Natural killer cell (primary cell): ENCODE measurements at regions not wholly inside any gene's neighbourhood (a gene's known extent, or its start where the extent isn't known, plus 50 kb on each side); places are given as distances from the start of the nearest gene placed in this dataset.

Source experiments
- ATAC-seq, 3 donors: fragments of 150-1000 bp in 2 of 3; fragments of 200-7000 bp in 1 of 3; cut with Tn5 transposase; 1 replicate in 1 of 3; 2 replicates in 2 of 3; pipeline ENCODE4 v1.10.0; 2021; ENCODE audit warnings: mild to moderate bottlenecking in 2 of 3, moderate library complexity in 2 of 3
- DNase-seq, 2 donors: peaks; one replicate each; pipeline versions ENCODE4 v3.0.0 to v3.0.0-alpha.2; 2013 to 2021; ENCODE audit warnings: mixed read lengths in 1 of 2
- H3K27ac ChIP-seq: one replicate; pipeline ENCODE4 v1.5.1; 2013; ENCODE audit warnings: mild to moderate bottlenecking, low read length
- H3K27me3 ChIP-seq: one replicate; pipeline ENCODE4 v1.6.1; 2013; ENCODE audit warnings: low read length; ENCODE audit not compliant: control insufficient read depth, insufficient read depth
- H3K36me3 ChIP-seq: one replicate; pipeline ENCODE4 v1.6.1; 2013; ENCODE audit warnings: low read length; ENCODE audit not compliant: control insufficient read depth, insufficient read depth
- H3K4me1 ChIP-seq: one replicate; pipeline ENCODE4 v1.6.1; 2013; ENCODE audit warnings: low read length; ENCODE audit not compliant: control insufficient read depth, insufficient read depth
- H3K4me3 ChIP-seq: one replicate; pipeline ENCODE4 v1.5.1; 2013; ENCODE audit warnings: low read length
- H3K9me3 ChIP-seq: one replicate; pipeline ENCODE4 v1.6.1; 2013; ENCODE audit warnings: low read length; ENCODE audit not compliant: control insufficient read depth, insufficient read depth
- H3K27ac Mint-ChIP-seq, 2 donors: one replicate each; pipeline ENCODE4 v1.8.0; 2022; ENCODE audit warnings: mild to moderate bottlenecking in 2 of 2, mixed read lengths in 2 of 2, moderate library complexity in 1 of 2
- H3K27me3 Mint-ChIP-seq, 2 donors: one replicate each; pipeline ENCODE4 v1.8.0; 2022; ENCODE audit warnings: low read depth in 2 of 2, mixed read lengths in 2 of 2
- H3K36me3 Mint-ChIP-seq: one replicate; pipeline ENCODE4 v1.8.0; 2022; ENCODE audit warnings: mixed read lengths
- H3K4me1 Mint-ChIP-seq, 2 donors: one replicate each; pipeline ENCODE4 v1.8.0; 2022; ENCODE audit warnings: mixed read lengths in 2 of 2
- H3K4me3 Mint-ChIP-seq: one replicate; pipeline ENCODE4 v1.8.0; 2022; ENCODE audit warnings: mild to moderate bottlenecking, moderate library complexity, mixed read lengths
- H3K9me3 Mint-ChIP-seq, 2 donors: one replicate each; pipeline ENCODE4 v1.8.0; 2022; ENCODE audit warnings: mixed read lengths in 2 of 2
- WGBS: methylation state at CpG from one replicate; pipeline ENCODE4 v1.1.7; 2013; ENCODE audit warnings: missing lambda C conversion rate; ENCODE audit not compliant: insufficient coverage; 5-methylcytosine and 5-hydroxymethylcytosine counted together
- intact Hi-C: fragments of 100-400 bp; cut with micrococcal nuclease; formaldehyde crosslinking; loops from one replicate; pipeline ENCODE4 v1.14.2; 2022
- TF ChIP-seq, protein P1 (sequence below): fragments of 200-600 bp; IDR thresholded peaks from one replicate; pipeline ENCODE4 v1.8.0; 2022; ENCODE audit warnings: antibody characterized with exemption

DNA sequence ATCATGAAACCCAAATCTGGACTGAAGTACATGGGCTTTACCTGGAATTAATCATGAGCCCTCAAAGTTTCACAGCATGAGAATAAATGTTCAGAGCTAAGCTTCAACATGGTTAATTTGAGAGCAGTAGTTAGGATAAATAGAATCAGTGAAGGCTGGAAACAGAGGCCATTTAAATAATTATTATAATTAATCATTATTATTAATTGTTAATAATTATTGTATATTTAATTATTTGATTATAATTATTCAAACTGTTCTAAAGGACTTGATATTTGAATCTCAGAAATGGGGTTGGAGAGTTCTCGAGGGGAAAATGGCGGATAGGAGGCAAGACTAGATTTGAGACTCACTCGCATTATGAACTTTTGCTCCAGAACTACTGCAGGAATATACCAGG lies 119.6 kb upstream of the ITGA1 start:
- no peaks in the 10 kb centered on the region for H3K4me1 Mint-ChIP-seq
- no peak for ATAC-seq
- no peaks in the 10 kb centered on the region for H3K27me3 ChIP-seq

DNA sequence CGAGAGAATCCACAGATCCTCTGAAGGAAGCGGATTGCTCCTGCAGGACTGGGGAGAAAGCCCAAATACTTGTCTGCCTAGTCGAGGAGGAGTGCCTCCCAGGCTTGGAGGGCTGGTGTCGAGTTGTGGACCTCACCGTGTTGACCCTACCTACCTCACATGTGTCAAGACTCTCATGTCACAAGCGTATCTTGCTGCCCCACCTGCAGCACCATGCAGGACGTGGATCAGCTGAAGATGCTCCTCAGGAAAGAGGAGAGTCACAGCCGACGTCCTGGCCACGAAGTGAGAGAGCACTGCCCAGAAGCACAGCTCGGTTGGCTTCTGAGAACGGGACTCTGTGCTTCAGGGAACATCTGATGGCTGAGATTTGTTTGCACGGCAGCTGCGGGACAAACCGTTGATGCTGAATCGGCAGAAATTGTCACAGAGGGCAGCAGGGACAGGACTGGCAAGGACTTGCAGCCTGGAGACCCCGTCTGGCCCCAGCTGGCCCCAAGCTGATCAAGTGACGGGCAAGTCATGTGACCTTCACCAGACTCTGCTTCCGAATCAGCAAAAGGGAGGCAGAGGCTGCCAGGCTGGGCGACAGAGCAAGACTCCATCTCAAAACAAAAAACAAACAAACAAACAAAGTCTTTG lies 119.1 kb upstream of the ITGA1 start:
- intact Hi-C loops, result no loop called here
- ATAC-seq, result no peak
- H3K4me1 Mint-ChIP-seq, result no peaks in the 10 kb centered on the region

More for the DNA sequence above, 119.6 kb upstream of the ITGA1 start:
- no peak for DNase-seq
- Histone ChIP-seq H3K4me3 (no peak overlapping the region), H3K36me3 (no peaks in the 10 kb centered on the region), H3K4me1 (no peaks in the 10 kb centered on the region), H3K27ac (no peak overlapping the region), H3K9me3 (no peaks in the 10 kb centered on the region)
- Mint-ChIP-seq H3K27ac (no peak overlapping the region), H3K36me3 (no peaks in the 10 kb centered on the region), H3K9me3 (peaks cover 0 to 2% of the 10 kb centered on the region in 2 donors), H3K27me3 (peaks cover 18 to 23% of the 10 kb centered on the region in 2 donors), H3K4me3 (no peak overlapping the region)
- TF ChIP-seq, protein P1, sequence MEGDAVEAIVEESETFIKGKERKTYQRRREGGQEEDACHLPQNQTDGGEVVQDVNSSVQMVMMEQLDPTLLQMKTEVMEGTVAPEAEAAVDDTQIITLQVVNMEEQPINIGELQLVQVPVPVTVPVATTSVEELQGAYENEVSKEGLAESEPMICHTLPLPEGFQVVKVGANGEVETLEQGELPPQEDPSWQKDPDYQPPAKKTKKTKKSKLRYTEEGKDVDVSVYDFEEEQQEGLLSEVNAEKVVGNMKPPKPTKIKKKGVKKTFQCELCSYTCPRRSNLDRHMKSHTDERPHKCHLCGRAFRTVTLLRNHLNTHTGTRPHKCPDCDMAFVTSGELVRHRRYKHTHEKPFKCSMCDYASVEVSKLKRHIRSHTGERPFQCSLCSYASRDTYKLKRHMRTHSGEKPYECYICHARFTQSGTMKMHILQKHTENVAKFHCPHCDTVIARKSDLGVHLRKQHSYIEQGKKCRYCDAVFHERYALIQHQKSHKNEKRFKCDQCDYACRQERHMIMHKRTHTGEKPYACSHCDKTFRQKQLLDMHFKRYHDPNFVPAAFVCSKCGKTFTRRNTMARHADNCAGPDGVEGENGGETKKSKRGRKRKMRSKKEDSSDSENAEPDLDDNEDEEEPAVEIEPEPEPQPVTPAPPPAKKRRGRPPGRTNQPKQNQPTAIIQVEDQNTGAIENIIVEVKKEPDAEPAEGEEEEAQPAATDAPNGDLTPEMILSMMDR, result no peak
- intact Hi-C loops, result no loop called here
- 91% methylated on average over 3 of the region's 3 CpGs for WGBS

DNA sequence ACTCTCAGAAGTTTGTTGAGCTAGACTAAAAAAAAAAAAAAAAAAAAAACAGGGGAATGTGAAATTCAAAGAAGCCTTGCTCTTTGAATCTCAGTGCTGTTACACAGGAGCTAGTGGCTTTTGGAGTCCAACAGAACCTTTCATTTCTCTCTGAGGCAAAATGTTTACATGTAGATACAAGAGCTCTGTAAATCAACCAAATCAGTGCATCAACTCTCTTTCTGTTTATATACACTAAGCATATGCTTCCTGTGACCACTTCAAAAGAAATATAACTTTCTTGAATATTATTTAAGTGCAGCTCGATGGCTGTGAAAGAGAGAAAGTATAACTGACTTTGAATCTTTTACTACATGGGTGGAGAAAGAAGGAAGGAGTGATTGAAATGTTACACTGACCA lies 115.3 kb upstream of the ITGA1 start:
- Mint-ChIP-seq H3K27me3 (peaks cover 7 to 9% of the 10 kb centered on the region in 2 donors), H3K4me1 (no peaks in the 10 kb centered on the region), H3K27ac (no peak overlapping the region), H3K9me3 (peaks cover 0 to 2% of the 10 kb centered on the region in 2 donors), H3K4me3 (no peak overlapping the region), H3K36me3 (no peaks in the 10 kb centered on the region)
- TF ChIP-seq, protein P1, result no peak
- no peak overlapping the region for H3K4me3 ChIP-seq
- DNase-seq (no peak), ATAC-seq (no peak)
- 33% methylated on average over 1 of the region's 1 CpG for WGBS
- no peaks in the 10 kb centered on the region for H3K9me3 ChIP-seq
- H3K27me3 ChIP-seq, result no peaks in the 10 kb centered on the region
- no peaks in the 10 kb centered on the region for H3K36me3 ChIP-seq
- no peak overlapping the region for H3K27ac ChIP-seq
- intact Hi-C loops, result no loop called here
- H3K4me1 ChIP-seq, result no peaks in the 10 kb centered on the region

More for the DNA sequence above, 119.1 kb upstream of the ITGA1 start:
- no peak overlapping the region for H3K4me3 Mint-ChIP-seq
- WGBS, result 85% methylated on average over 19 of the region's 20 CpGs
- Histone ChIP-seq H3K36me3 (no peaks in the 10 kb centered on the region), H3K4me3 (no peak overlapping the region), H3K4me1 (no peaks in the 10 kb centered on the region), H3K9me3 (no peaks in the 10 kb centered on the region), H3K27me3 (no peaks in the 10 kb centered on the region), H3K27ac (no peak overlapping the region)
- H3K27ac Mint-ChIP-seq, result no peak overlapping the region
- no peak for DNase-seq
- H3K9me3 Mint-ChIP-seq, result peaks cover 0 to 2% of the 10 kb centered on the region in 2 donors
- H3K27me3 Mint-ChIP-seq, result peaks cover 16 to 18% of the 10 kb centered on the region in 2 donors
- no peaks in the 10 kb centered on the region for H3K36me3 Mint-ChIP-seq
- TF ChIP-seq, protein P1, result no peak

DNA sequence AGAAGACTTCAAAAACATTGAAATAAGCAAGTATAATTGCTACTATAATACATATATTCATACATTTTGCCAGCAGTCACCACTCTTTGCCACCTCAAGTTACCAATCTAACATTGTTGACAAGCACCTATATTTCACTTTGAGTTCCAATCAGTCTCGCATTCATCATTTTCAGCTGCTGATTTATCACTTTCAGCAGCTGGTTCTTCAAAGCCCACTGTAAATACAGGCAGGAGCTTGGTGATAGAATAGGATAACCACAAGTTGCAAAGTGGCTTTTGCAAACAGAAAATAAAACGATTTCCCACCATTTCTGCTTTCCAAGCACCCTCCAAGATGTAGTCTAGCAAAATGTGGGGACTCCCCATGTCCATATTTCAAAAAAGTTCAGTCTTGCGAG lies 114.2 kb upstream of the ITGA1 start:
- H3K4me3 Mint-ChIP-seq, result no peak overlapping the region
- no peaks in the 10 kb centered on the region for H3K36me3 ChIP-seq
- H3K27ac Mint-ChIP-seq, result no peak overlapping the region
- no peaks in the 10 kb centered on the region for H3K9me3 ChIP-seq
- TF ChIP-seq, protein P1, result no peak
- no peaks in the 10 kb centered on the region for H3K36me3 Mint-ChIP-seq
- no peak for DNase-seq
- no peak for ATAC-seq
- H3K9me3 Mint-ChIP-seq, result peaks cover 0 to 2% of the 10 kb centered on the region in 2 donors
- H3K27me3 ChIP-seq, result no peaks in the 10 kb centered on the region
- 55% methylated on average over 3 of the region's 3 CpGs for WGBS
- peaks cover 7 to 9% of the 10 kb centered on the region in 2 donors for H3K27me3 Mint-ChIP-seq
- H3K27ac ChIP-seq, result no peak overlapping the region
- H3K4me1 ChIP-seq, result no peaks in the 10 kb centered on the region
- intact Hi-C loops, result no loop called here
- H3K4me1 Mint-ChIP-seq, result no peaks in the 10 kb centered on the region
- H3K4me3 ChIP-seq, result no peak overlapping the region
